Endodermal cell (in vitro differentiated cells): ENCODE measurements at regions not wholly inside any gene's neighbourhood (a gene's known extent, or its start where the extent isn't known, plus 50 kb on each side); places are given as distances from the start of the nearest gene placed in this dataset.

Experiments used
- DNase-seq: peaks from one replicate; pipeline ENCODE4 v3.0.0-alpha.2; 2017
- H3K27ac ChIP-seq: 2 replicates; pipeline ENCODE4 v1.5.1; 2013; ENCODE audit warnings: mild to moderate bottlenecking, low read depth, low read length, moderate library complexity
- H3K27me3 ChIP-seq: 2 replicates; pipeline ENCODE4 v1.6.1; 2013; ENCODE audit warnings: mild to moderate bottlenecking, low read length, moderate library complexity; ENCODE audit not compliant: insufficient read depth, control insufficient read depth, poor library complexity, severe bottlenecking
- H3K36me3 ChIP-seq: 2 replicates; pipeline ENCODE4 v1.7.0; 2013; ENCODE audit warnings: mild to moderate bottlenecking, low read length, moderate library complexity; ENCODE audit not compliant: control insufficient read depth, insufficient read depth
- H3K4me1 ChIP-seq: one replicate; pipeline ENCODE4 v1.7.0; 2013; ENCODE audit warnings: low read length; ENCODE audit not compliant: control insufficient read depth, insufficient read depth
- H3K4me3 ChIP-seq: 2 replicates; pipeline ENCODE4 v1.5.1; 2013; ENCODE audit warnings: mild to moderate bottlenecking, low read length, moderate library complexity
- H3K9ac ChIP-seq: 2 replicates; pipeline ENCODE4 v1.6.1; 2013; ENCODE audit warnings: mild to moderate bottlenecking, low read length, moderate library complexity; ENCODE audit not compliant: poor library complexity, severe bottlenecking; ENCODE audit errors: extremely low read depth
- H3K9me3 ChIP-seq: 2 replicates; pipeline ENCODE4 v1.6.1; 2013; ENCODE audit warnings: mild to moderate bottlenecking, low read length, moderate library complexity; ENCODE audit not compliant: control insufficient read depth
- H3K27ac Mint-ChIP-seq: 2 replicates; pipeline ENCODE4 v1.8.0; 2020; ENCODE audit warnings: mixed read lengths
- H3K27me3 Mint-ChIP-seq: 2 replicates; pipeline ENCODE4 v1.8.0; 2021; ENCODE audit warnings: mild to moderate bottlenecking, mixed read lengths; ENCODE audit not compliant: insufficient read depth
- H3K36me3 Mint-ChIP-seq: 2 replicates; pipeline ENCODE4 v1.8.0; 2020; ENCODE audit warnings: low read depth, mixed read lengths
- H3K4me1 Mint-ChIP-seq: 2 replicates; pipeline ENCODE4 v1.8.0; 2020; ENCODE audit warnings: mixed read lengths
- H3K4me3 Mint-ChIP-seq: 2 replicates; pipeline ENCODE4 v1.8.0; 2020; ENCODE audit warnings: mild to moderate bottlenecking, moderate library complexity, mixed read lengths
- H3K9me3 Mint-ChIP-seq: 2 replicates; pipeline ENCODE4 v1.8.0; 2020; ENCODE audit warnings: mild to moderate bottlenecking, mixed read lengths
- CTCF ChIP-seq: fragments of 200-600 bp; sonication (generic); conservative IDR thresholded peaks from 2 replicates; pipeline ENCODE4 v1.5.0; 2021; ENCODE audit warnings: antibody characterized with exemption, mild to moderate bottlenecking
- WGBS, 2 experiments: methylation state at CpG; one replicate each; pipeline versions ENCODE4 v1.1.5 to v1.1.7; 2013; ENCODE audit warnings: missing lambda C conversion rate in 2 of 2, mixed read lengths in 1 of 2; ENCODE audit not compliant: insufficient coverage in 1 of 2, insufficient read length in 1 of 2; 5-methylcytosine and 5-hydroxymethylcytosine counted together

DNA sequence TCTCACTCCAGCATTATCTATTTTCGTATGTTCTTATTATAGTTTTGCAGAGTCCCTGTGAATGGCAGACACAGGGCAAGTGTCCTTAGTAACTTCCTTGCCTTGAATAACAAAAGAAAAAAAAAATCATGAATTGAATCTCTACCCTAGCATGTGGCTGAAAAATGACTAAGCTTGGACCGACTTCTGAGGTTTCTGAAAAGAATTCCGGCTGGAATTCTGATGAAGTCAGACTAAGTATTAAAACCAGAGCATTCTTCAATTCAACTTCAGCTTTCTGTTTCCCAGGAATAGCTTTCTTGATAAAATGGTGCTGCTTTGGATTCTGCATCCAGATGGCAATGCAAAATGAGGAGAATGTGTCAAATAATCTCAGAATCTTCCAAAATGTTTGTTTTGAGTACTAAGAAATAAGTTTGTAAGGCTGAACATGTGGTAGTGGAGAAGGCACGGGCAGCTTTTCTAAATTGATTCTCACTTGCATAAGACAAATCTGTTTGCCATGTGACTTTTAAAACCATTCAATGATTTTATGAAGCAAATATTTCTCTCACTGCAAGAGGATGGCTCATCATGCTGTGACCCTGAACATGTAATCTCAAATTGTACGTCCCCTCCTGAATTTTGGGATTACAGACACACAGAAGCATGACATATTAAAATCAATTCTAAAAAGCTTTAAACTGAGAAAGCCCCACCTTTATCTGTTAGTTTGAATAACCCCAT, 1462.8 kb upstream of the LRRTM1 start:
- DNase-seq = no peak
- Histone ChIP-seq H3K36me3 (no peaks in the 10 kb centered on the region), H3K4me1 (no peaks in the 10 kb centered on the region), H3K9me3 (no peaks in the 10 kb centered on the region), H3K27ac (no peak overlapping the region), H3K9ac (no peak overlapping the region), H3K27me3 (no peaks in the 10 kb centered on the region), H3K4me3 (no peak overlapping the region)
- 90 to 91% methylated on average over 3 to 5 of the region's 5 CpGs for WGBS, 2 experiments
- Mint-ChIP-seq H3K4me1 (no peaks in the 10 kb centered on the region), H3K9me3 (no peaks in the 10 kb centered on the region), H3K27ac (no peak overlapping the region), H3K36me3 (no peaks in the 10 kb centered on the region), H3K4me3 (no peak overlapping the region), H3K27me3 (no peaks in the 10 kb centered on the region)
- no peak for TF ChIP-seq CTCF

- no peak for TF ChIP-seq CTCF
- 84% methylated on average over 2 of the region's 2 CpGs; no CpG with 5 or more reads in 1 of the 2 experiments for WGBS, 2 experiments
- H3K4me1 ChIP-seq = no peaks in the 10 kb centered on the region
- H3K9me3 ChIP-seq = peaks cover 17% of the 10 kb centered on the region
- no peak overlapping the region for H3K4me3 ChIP-seq
- no peaks in the 10 kb centered on the region for H3K27me3 ChIP-seq
- no peak for DNase-seq
- Mint-ChIP-seq H3K36me3 (peaks cover 17% of the 10 kb centered on the region), H3K27ac (no peak overlapping the region), H3K9me3 (peaks cover 21% of the 10 kb centered on the region), H3K4me1 (peaks cover 6% of the 10 kb centered on the region), H3K27me3 (no peaks in the 10 kb centered on the region), H3K4me3 (no peak overlapping the region)
- H3K27ac ChIP-seq = no peak overlapping the region
- no peaks in the 10 kb centered on the region for H3K36me3 ChIP-seq
- no peak overlapping the region for H3K9ac ChIP-seq
Measured at GRCh38 chr2:81747481-81748070, 1443.0 kb upstream of the LRRTM1 start.

- H3K27me3 ChIP-seq = no peaks in the 10 kb centered on the region
- no peaks in the 10 kb centered on the region for H3K36me3 ChIP-seq
- H3K9me3 ChIP-seq = peaks cover 5% of the 10 kb centered on the region
- H3K4me1 ChIP-seq = no peaks in the 10 kb centered on the region
- peaks cover under 1% of the 10 kb centered on the region for H3K36me3 Mint-ChIP-seq
- no peak overlapping the region for H3K27ac Mint-ChIP-seq
- H3K27me3 Mint-ChIP-seq = no peaks in the 10 kb centered on the region
- H3K9me3 Mint-ChIP-seq = peaks cover 2% of the 10 kb centered on the region
- H3K4me1 Mint-ChIP-seq = no peaks in the 10 kb centered on the region
- H3K27ac ChIP-seq = no peak overlapping the region
- no peak for DNase-seq
- no peak overlapping the region for H3K4me3 Mint-ChIP-seq
- no peak for TF ChIP-seq CTCF
- 96% methylated on average over 4 to 6 of the region's 6 CpGs for WGBS, 2 experiments
- H3K9ac ChIP-seq = no peak overlapping the region
- H3K4me3 ChIP-seq = no peak overlapping the region
Measured at GRCh38 chr2:81739966-81740365, 1435.4 kb upstream of the LRRTM1 start.
